ENCODE measurements at regions not wholly inside any gene's neighbourhood (a gene's known extent, or its start where the extent isn't known, plus 50 kb on each side); places are given as distances from the start of the nearest gene placed in this dataset.
A peak's percentile ranks its signal among the peaks of the same experiment; 100 is the strongest.

GRCh38 chr1:9455487-9456234, 83.6 kb upstream of the SLC25A33 start:
- no peaks in the 10 kb centered on the region for H3K27me3 ChIP-seq
- TF ChIP-seq POLR2A (IDR thresholded peaks at IDR 0.05) (no peak), CTCF (IDR thresholded peaks at IDR 0.05) (peak; percentile 58 to 86 (median 78))
- DNase-seq: no peak
- no peaks in the 10 kb centered on the region for H3K36me3 ChIP-seq
- peak overlapping the region in 1 of 4 donors; percentile 38 for H3K27ac ChIP-seq
- H3K9me3 ChIP-seq: no peaks in the 10 kb centered on the region
- 45 to 47% methylated on average over 15 to 20 of the region's 22 CpGs for WGBS, 2 donors
- intact Hi-C loops (cut with DNase I): no loop called here
- H3K4me1 ChIP-seq: peaks cover 9 to 54% (median 12%) of the 10 kb centered on the region in 3 donors
- H3K4me3 ChIP-seq: no peak overlapping the region

DNA sequence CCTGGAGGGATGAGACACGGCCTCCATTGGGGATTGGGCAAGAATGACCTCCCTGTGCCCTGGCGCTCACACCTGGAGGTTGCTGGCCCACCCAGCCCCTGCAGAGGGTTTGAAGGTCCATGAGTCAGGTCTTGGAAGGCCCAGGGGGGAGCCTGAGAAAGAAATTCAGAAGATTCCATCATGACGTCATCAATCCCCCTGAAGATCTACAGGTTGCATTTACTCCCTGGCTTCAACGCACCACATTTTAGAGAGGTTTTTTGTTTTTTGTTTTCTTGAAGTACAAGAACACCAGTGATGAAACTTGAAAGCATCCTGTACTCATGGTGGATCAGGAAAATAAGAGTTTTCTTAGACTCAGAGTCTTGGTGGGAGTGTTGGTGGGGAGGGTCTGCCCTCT, 82.4 kb upstream of the SLC25A33 start:
- H3K36me3 ChIP-seq: no peaks in the 10 kb centered on the region
- no peaks in the 10 kb centered on the region for H3K9me3 ChIP-seq
- H3K4me3 ChIP-seq: no peak overlapping the region
- TF ChIP-seq POLR2A (IDR thresholded peaks at IDR 0.05) (no peak), CTCF (IDR thresholded peaks at IDR 0.05) (no peak)
- H3K27ac ChIP-seq: no peak overlapping the region
- 92 to 100% methylated on average over 2 to 3 of the region's 4 CpGs for WGBS, 2 donors
- peaks cover 9 to 44% (median 12%) of the 10 kb centered on the region in 3 donors for H3K4me1 ChIP-seq
- H3K27me3 ChIP-seq: no peaks in the 10 kb centered on the region
- no peak for DNase-seq
- intact Hi-C loops (cut with DNase I): no loop called here

GRCh38 chr1:9459816-9460407, 79.4 kb upstream of the SLC25A33 start:
- no peak for DNase-seq
- WGBS, 2 donors: 45 to 65% methylated on average over 8 to 10 of the region's 10 CpGs
- Histone ChIP-seq H3K4me3 (no peak overlapping the region), H3K27ac (peak overlapping the region in 3 of 4 donors; percentile 52 to 68 (median 56)), H3K9me3 (no peaks in the 10 kb centered on the region), H3K36me3 (no peaks in the 10 kb centered on the region), H3K27me3 (no peaks in the 10 kb centered on the region), H3K4me1 (peaks cover 4 to 36% (median 12%) of the 10 kb centered on the region in 3 donors)
- TF ChIP-seq POLR2A (IDR thresholded peaks at IDR 0.05) (no peak), CTCF (IDR thresholded peaks at IDR 0.05) (no peak)
- intact Hi-C loops (cut with DNase I): no loop called here

GRCh38 chr1:9465640-9466039, 73.6 kb upstream of the SLC25A33 start:
- H3K9me3 ChIP-seq: no peaks in the 10 kb centered on the region
- WGBS, 2 donors: 48 to 75% methylated on average over 7 to 9 of the region's 9 CpGs
- DNase-seq: no peak
- peak overlapping the region in 1 of 4 donors; percentile 76 for H3K27ac ChIP-seq
- intact Hi-C loops (cut with DNase I): no loop called here
- H3K4me1 ChIP-seq: peaks cover 0 to 16% (median 13%) of the 10 kb centered on the region in 3 donors
- peak in 1 of 6 experiments; percentile 11 for TF ChIP-seq CTCF (IDR thresholded peaks at IDR 0.05)
- TF ChIP-seq POLR2A (IDR thresholded peaks at IDR 0.05): no peak
- no peaks in the 10 kb centered on the region for H3K36me3 ChIP-seq
- no peak overlapping the region for H3K4me3 ChIP-seq
- peaks cover 0 to 9% (median 0%) of the 10 kb centered on the region in 4 donors for H3K27me3 ChIP-seq
